Activated CD8-positive, alpha-beta memory T cell treated with anti-CD3 and anti-CD28 coated beads for 36 hours (primary cell): ENCODE measurements at regions not wholly inside any gene's neighbourhood (a gene's known extent, or its start where the extent isn't known, plus 50 kb on each side); places are given as distances from the start of the nearest gene placed in this dataset.
"Not testable (repeated sequence)": the region's sequence is repeated elsewhere in the genome, so short reads cannot be mapped to it uniquely, and the experiment has no call there.

Source experiments
- CTCF ChIA-PET: fragments of 350-600 bp; sonication (Branson Sonifier 250); formaldehyde crosslinking; loops from one replicate; lab custom pipeline; 2021; ENCODE audit warnings: antibody characterized with exemption; lab: Charles Lee
- POLR2A ChIA-PET: fragments of 350-600 bp; sonication (Branson Sonifier 250); formaldehyde crosslinking; loops from one replicate; lab custom pipeline; 2021; ENCODE audit warnings: antibody characterized with exemption; lab: Charles Lee

DNA sequence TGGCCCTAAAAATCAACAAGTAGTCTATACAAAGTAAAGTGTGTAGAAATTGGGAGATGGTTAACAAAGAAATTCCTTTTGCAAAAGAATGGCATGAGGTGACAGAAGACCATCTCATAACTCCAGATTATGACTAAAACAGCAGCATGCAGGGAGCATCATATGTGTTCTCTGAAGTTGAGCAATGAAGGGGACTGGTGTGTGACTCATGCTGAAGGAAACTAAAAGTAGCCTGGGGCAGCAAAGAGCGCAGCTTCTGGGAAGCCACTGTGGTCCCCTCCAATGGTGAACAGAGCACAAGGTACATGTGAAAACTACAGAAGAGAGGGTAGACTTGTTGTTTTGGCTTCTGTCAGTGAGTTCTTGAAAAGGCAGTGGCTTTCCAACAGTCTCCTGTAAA is 133.4 kb downstream of the MACC1 start:
- ChIA-PET POLR2A (no interaction called here), CTCF (no interaction called here)

DNA sequence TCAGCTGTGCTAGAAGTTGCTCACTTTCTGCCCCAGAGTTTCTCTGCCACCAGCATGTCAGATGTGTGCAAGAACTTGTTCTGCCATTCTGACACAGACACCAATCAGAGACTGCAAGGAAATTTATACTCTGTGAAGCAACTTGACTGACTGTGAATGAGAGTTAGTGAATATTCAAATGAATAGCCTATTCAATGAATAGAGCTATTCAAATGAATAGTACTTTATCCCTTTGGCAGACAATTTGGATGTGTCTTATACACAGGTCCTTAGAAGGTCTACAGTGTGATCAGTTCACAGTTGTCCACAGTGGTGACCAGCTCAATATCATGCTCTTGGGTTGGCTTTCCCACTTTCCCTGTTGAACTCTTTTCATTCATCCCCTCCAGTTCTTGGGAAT is 138.1 kb downstream of the MACC1 start:
- CTCF ChIA-PET, result no interaction called here
- POLR2A ChIA-PET, result no interaction called here

DNA sequence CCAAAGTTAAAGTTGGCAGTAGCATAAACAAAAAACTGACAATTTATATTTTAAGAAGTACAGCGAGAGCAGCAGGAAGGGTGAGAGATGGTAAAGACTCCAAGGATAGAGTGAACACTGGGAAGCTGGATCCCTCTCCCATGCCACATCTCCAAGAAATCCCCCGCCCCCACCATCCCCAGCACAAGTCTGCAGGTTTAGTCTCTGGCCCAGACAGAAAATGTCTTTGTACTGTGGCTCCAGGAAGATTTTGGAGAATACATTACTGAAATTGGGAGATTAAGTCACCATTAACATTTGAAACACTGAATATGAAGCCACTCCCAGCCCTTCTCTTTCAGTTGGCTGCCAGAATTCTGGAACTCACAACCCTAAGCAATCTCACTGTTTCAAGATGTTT is 140.3 kb downstream of the MACC1 start:
- ChIA-PET POLR2A (no interaction called here), CTCF (no interaction called here)

DNA sequence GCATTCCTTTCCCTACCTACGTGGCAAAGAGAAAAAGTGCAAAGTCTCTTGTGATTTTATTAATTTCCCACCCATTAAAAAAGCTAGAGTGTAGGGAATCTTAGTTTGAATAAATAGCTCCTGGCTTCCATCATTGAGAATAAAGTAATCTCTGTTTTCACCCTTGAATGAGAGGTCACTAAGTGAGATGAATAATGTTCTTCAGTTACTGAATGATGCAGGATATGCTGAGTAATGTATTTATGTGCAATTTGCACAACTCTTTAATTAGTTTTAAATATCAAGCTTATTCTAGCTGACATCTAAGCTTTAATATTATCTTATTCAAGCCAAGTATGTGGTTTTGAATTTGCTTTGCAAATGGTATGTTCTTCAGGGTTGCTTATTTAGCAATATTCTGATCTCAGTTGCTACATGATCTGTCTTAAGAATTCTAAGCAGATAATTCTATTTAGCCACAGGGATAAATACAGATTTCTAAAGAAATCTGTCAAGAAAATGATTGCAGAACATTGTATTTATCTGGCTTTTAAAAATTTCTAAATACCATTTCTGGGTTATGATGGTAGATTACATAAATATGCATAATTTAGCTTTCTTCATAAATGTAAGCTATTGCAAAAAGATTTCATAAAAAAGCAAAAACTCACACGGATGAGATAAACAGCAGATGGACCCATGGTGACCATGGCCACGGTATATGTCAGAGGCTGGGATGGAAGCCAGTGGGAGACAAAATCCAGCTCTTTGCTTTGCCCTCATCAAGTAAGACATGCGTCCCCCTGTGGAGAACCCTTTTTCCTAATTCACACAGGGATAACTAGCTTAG is 141.0 kb downstream of the MACC1 start:
- POLR2A ChIA-PET, result no interaction called here
- CTCF ChIA-PET, result interaction anchor here (0.9 kb wide), 1 partner anchor 12 kb away, joined by 3 read pairs; no protein-coding TSS in a partner anchor

DNA sequence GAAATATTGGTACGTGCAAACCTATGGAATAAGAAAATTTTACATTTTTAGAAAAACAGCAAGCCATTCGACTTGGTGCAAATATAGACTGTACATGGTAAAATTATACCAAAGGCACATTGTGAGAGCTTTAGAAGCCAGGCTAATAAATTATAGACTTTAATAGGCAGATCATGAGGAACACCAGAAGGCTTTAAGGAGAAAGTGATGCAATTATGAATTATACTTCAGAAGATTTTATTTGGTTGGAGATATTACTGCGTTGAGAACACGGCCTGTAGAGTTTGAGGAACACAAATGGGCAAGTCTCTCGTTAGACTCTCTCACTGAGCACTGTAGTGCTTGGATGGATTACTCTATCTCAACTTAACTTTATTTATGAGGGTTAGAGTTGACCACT is 141.7 kb downstream of the MACC1 start:
- ChIA-PET CTCF (interaction anchor here (0.9 kb wide), 1 partner anchor 12 kb away, joined by 3 read pairs; no protein-coding TSS in a partner anchor), POLR2A (no interaction called here)

DNA sequence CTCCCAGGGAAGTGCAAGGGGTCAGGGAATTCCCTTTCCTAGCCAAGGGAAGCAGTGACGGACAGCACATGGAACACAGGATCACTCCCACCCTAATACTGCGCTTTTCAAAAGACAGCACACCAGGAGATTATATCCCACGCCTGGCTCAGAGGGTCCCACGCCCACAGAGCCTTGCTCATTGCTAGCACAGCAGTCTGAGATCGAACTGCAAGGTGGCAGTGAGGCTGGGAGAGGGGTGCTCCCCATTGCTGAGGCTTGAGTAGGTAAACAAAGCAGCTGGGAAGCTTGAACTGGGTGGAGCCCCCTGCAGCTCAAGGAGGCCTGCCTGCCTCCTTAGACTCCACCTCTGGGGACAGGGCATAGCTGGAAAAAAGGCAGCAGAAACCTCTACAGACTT is 149.2 kb downstream of the MACC1 start:
- CTCF ChIA-PET, result not testable (repeated sequence)

DNA sequence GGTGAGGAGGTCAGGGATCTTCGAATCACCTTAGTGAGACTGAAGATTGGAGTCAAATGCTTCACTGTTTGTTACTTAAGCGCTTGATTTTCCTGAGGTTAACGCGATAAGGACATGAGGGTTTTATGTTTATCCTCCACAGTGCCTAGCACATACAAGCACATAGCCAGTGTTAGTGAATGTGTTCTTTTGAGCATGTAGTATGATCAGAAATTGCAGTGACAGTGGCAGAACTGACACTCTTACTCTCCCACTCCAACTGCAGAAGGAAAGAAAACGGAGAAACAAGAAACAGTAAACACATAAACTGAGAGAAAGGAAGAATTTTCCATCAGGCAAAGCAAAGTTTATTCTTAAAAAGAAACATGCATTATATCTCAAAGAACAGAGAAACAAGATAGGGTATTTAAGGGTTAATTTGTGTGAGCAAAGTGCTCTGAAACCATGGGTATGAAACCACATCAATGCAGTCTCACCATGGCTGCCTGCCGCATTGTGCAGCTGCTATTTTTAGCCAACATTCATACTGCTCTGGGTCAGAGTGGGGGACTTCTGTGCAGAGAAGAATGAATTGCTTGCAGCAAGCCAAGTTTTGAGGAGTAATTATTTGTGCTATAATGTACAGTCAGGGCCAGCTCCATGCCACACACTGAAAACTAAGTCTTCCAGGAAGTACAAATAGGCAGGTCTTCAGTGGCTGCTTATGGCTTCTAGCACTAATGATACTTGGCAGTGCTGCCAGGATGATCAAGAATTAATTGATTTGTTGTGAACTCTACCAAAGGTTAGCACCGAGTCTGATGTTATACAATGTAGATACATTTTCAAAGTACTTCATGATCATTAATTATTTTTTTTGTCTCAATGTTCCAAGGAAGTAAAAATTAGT is 152.0 kb downstream of the MACC1 start:
- POLR2A ChIA-PET, result no interaction called here
- CTCF ChIA-PET, result no interaction called here

More for the DNA sequence above, 149.2 kb downstream of the MACC1 start:
- POLR2A ChIA-PET, result not testable (repeated sequence)

DNA sequence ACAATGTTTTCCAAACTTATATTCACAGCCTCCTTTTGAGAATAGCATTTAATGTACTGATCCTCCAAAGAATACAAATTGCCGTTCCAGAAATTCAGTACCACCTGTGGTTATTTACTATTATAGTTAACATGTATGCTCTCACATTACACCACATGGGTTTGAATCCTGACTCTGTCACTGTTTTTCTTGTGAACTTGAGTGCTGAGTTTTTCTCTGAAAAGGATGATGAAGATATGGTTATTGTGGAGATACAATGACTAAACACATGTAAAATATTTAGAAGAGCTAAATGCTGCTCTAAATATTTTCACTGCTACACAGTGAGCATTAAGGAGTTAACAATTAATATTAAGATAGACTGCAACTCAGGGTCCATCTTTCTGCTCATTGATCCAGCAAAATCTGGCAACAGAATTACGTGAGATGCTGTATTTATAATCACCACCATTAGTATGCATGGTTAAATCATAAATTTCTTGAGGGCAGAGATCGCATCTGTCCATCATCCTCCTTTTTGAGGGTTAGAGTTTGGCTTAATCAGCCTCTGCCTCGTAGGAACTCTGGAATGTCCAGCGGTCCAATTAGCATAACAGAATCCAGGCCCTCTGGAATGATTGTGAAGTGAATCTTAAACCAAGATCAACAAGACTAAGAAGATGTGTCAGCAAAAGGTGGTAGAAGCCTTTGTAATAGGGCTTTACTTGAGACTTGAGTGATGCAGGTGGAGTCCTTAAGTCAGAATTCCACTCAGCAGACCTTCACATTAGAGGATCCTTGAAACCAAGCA is 152.8 kb downstream of the MACC1 start:
- POLR2A ChIA-PET, result no interaction called here

DNA sequence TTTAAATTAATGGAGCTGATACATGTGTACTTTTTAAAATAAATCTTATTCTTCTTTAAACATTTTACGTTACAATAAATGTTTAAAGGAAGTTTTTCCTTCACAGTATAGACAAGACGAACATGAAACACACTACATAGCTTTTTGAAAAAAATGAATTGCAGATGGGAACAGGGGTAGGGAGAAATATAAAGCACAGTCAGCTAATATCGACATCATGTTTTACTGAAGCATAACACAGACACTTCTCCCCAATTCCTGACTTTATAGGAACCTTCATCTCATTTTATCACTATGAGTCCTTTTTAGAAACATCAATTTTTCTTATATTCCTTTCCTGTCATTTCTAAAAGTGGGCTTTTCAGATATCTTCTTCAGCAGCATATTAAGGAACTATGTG is 153.5 kb downstream of the MACC1 start:
- POLR2A ChIA-PET, result no interaction called here
- CTCF ChIA-PET, result interaction anchor here (0.9 kb wide), 1 partner anchor 12 kb away, joined by 3 read pairs; no protein-coding TSS in a partner anchor

More for the DNA sequence above, 152.8 kb downstream of the MACC1 start:
- CTCF ChIA-PET, result interaction anchor here (0.9 kb wide), 1 partner anchor 12 kb away, joined by 3 read pairs; no protein-coding TSS in a partner anchor

DNA sequence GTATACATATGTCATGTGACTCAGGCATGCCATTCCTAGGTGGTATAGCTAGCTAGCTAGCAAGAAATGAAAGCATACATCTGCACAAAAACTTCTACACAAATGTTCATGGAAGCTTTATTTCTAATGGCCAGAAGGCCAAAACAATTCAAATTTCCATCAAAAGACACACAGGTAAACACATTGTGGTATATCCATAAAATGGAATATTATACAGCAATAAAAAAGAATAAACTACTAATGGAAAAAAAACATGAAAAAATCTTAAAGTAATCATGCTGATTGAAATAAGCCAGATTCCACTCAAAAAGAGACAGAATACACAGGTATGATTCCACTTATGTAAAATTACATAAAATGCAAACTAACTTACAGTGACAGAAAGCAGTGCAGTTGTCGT is 154.3 kb downstream of the MACC1 start:
- ChIA-PET CTCF (no interaction called here), POLR2A (no interaction called here)

DNA sequence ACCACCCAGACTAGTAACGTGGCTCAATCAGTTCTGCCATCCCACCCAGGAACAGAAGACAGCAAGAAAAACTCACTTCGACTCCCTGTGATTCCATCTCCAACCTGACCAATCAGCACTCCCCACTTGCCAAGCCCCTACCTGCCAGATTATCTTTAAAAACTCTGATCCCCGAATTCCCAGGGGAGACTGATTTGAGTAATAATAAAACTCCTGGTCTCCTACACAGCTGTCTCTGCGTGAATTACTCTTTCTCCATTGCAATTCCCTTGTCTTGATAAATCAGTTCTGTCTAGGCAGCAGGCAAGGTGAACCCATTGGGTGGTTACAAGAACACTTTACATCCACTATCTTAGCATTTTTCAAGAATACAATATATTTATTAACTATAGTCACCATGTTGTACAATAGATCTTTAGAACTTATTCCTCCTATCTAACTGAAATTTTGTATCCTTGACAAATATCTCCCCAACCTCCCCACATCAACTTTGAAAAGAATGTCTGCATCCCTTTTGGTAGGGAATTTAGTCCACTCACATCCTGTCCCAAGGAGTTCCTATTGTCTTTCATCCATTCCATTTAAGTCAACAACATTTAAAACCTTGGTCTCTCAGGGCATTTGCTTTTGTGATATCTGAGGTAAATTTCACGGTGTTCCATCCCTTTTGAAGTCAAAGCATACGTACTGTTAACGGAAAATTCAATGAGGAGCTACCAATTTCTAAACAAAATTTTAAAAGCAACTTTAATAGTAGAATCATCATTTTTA is 163.7 kb downstream of the MACC1 start:
- CTCF ChIA-PET, result no interaction called here
- POLR2A ChIA-PET, result no interaction called here

DNA sequence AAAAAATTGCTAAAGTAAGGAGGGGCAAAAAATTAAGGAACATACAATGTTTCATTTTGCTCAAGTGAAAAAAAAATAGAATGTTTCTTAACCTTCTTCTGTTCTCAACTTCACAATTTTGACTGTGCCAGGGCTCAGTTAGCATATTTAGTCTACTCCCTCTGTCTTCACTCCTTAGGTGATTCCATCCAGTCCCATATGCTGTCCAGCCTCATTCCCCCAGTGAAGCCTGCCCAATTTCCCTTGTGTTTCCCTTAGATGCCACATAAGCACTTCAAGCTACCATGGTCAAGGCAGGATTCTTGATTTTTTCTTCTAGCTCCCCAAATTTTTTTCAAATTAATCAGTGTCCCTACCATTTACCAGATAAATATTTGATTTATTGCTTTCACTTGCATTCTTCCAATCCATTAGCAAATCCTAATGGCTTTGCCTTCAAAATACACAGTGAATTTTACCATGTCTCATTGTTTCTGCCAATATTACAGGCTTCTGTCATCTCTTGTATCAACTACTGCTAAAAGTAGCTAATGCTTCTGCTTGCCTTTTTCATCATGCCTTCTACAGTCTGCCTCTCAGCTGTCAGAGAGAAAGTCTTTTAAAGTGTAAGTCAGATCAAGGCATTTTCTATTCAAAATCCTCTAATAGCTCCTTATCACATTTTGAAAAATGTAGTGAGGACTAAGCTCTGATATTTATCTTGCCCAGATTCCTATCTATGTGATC is 166.8 kb downstream of the MACC1 start:
- ChIA-PET CTCF (no interaction called here), POLR2A (no interaction called here)

DNA sequence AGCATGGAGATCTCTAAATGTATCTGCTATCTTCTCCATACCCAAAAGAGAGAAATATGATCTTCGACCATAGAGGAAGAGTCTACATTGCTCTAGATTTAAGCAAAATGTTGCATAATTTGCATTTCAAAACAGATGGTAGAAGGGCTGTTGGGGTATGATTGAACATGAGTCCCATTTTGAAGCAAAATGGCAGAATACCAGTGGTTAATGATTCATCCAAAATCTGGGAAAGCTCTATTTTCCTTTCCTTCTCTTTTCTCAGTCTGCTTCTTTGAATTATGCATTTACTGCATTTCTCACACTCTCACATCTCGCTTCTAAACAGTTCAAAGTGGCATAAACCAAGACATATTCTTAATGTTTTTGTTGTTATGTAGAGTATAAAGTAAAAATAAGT is 178.5 kb downstream of the MACC1 start:
- POLR2A ChIA-PET, result no interaction called here
- CTCF ChIA-PET, result no interaction called here

DNA sequence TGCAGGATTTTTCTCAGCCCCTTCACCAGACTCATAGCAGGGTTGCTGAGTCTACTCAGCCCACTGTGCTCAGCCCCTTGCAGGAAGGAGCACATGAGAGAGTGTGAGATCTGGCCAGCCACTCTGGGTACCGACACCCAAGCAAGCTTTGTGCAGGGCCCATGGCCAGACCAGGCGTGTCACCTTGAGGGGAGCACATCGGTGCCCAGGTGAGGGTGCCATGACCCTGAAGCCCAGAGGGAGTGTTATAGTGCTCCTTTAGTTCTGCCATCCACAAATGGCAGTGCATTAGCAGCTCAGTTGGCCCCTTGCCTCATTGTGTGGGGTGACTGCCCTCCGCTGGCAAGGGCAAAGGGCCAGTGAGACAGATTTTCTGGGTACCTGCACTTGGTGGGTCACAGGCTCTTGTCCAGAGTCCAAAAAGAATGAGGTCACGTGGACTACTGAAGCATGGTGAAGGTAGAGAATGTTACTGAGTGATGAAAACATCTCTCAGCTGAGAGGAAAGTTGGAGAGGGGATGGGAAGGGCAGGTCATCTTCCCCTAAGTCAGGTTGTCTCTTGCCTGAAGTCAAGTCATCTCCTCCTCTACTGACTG is 181.8 kb downstream of the MACC1 start:
- POLR2A ChIA-PET, result no interaction called here
- CTCF ChIA-PET, result no interaction called here

DNA sequence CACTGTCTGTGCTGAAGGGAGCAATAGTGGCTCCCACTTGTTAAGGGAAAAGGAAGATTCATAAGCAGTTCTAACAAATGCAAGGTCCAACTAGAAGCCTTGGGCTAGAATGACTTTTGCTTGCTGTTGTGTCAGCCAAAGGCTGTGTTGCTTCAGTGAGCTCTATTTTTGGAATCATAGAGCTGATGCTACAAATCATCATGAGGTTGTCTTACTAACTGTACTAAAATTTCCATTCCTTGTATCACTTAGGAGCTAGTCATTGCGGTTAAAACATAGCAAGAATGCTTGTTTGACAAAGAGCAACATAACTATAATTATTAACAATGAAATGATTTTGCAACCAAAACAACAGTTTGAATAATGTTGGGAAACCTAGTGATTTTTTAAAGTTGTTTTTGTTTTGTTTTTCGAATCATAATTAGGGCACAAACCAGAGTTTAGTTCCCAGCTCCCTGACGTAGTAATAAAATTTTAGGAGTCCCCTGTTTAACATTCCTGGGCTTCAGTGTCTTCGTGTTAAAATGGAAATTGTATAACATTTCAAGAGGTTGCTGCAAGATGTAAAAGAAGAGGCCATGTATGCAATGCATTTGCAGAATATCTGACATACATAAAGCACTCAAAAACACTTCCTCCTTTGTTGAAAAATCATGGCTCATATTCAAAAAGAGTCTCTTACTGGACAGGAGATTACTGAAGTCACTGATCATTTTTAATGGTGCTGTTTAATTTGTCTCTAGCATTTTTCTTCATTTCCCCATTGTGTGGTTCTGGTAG is 183.4 kb downstream of the MACC1 start:
- CTCF ChIA-PET, result no interaction called here
- POLR2A ChIA-PET, result no interaction called here

DNA sequence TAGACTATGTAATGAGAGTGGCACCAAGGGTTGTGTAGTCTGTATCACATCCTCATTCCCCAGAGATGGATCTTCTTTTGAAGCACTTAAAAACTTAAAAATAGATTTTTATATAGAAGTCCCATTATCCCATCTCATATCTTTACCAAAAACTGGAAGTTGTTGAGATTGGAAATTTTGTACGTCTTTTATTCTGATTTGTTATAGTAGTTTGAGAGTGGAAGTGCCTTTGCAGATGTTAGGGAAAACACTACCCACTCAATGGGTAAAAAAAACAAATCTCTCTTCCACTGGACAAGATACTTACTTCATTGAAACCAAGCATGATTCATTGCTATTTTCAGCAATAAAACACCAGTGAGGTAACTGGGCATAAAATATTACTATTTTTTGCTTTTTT is 184.4 kb downstream of the MACC1 start:
- ChIA-PET POLR2A (no interaction called here), CTCF (no interaction called here)

DNA sequence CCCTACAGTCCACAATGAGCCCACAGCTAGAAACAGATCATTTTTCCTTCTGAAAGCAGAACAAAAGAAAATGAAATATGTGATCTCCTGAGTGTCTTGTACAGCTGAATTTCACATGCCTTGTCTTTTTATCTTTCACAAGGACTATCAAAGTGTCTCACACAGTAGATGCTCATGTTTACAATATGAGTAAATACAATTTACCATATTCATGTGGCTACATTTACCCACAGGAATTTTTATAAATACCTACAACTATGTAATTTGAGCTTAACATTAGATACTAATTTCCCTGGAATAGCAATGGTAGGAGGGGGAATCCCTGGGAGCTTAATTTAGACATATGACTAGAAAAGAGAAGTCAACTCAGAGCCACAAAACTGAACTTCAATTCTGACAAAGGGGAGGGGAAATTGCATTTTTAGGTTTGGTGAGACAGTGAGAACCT is 186.2 kb downstream of the MACC1 start:
- CTCF ChIA-PET, result no interaction called here
- POLR2A ChIA-PET, result no interaction called here
